ENCODE measurements at regions not wholly inside any gene's neighbourhood (a gene's known extent, or its start where the extent isn't known, plus 50 kb on each side); places are given as distances from the start of the nearest gene placed in this dataset.

DNA sequence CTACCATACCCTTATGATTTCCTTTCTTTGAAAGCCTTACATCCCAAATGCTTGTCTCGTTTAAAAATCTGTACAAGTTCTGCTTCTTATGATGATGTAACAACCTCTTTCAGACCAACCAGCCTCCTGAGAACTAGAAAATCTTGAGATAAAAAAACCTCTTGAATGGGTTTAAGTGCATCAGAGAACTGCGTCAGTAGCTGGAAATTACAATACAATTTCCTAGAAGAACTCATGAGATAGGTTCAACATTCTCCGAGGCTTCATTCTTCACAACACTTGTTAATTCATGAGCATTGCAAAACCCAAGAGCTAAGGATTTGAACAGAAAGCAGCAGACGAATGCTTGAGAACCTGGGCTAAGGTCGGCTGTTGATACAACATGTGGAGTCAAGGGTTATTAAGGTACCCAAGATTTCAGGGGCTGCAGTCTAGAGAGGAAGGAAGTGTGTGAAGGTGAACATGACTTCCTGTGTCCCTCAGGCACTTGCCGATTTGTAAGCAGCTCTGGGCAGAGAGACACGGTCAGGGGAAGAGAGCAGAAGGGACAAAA lies 286.0 kb downstream of the ICE1 start:
- DNase-seq, result no peak

- no peak for DNase-seq
Observed at GRCh38 chr5:5705010-5705409, 282.5 kb downstream of the ICE1 start.

GRCh38 chr5:5704352-5704751 lies 281.9 kb downstream of the ICE1 start:
- no peak for DNase-seq

DNA sequence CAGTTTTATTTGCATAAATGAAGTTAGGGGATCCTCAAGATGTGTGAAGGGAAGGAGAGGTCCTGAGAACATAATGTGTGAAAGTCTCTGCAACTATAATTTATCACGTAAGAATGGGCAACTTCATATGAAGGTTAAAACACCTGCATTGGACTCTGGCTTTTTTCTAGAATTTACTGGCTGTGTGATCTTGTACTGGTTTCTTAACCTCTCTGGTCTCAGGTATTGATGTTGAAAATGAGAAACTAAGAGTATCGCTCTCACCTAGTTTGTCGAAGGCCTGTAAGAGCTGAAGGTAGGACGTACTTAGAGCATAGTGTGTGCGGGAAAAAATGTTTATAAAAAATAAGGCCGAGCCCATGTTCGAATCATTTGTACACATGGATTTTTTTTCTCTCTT lies 280.5 kb downstream of the ICE1 start:
- DNase-seq, result no peak

GRCh38 chr5:5700549-5700948 lies 278.1 kb downstream of the ICE1 start:
- no peak for DNase-seq

- DNase-seq, result no peak
Observed at GRCh38 chr5:5699062-5699461, 276.6 kb downstream of the ICE1 start.

GRCh38 chr5:5695266-5695665 lies 272.8 kb downstream of the ICE1 start:
- DNase-seq, result no peak

DNA sequence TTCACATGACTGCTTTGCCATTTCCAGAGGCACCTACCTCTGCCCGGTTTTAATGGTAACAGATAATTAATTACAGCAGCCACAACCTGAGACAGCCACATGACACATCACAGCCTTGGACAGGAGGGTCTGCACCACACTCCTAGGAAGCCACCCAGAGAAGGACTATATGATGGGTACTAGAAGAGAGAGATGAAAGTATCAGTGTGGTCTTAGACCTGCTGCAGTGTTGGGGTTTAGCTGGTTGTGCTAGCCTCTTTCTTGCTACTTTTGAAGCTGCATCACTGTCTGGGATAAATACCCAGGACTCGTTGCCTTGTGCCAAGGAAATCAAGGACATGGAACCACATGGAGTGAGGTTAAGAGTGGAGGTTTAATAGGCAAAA lies 266.4 kb downstream of the ICE1 start:
- DNase-seq, result no peak

GRCh38 chr5:5688194-5688924 lies 265.9 kb downstream of the ICE1 start:
- DNase-seq, result no peak

GRCh38 chr5:5687113-5687512 lies 264.6 kb downstream of the ICE1 start:
- no peak for DNase-seq

DNA sequence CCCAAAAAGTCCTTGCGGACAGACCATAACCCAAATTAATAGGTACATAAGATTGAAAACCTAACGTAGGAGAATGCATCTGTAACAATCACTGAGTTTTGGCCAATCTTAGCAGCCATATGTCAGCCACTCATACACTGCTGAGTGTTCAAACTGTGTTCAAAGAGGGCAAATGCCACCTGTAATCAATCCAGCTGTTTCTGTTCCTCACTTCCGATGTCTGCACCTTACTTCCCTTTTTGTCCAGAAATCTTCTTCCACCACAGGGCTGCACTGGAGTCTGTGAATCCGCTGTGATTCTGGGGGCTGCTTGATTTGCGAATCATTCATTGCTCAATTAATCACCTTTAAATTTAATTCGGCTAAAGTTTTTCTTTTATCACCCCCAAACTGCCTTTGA lies 263.9 kb downstream of the ICE1 start:
- no peak for DNase-seq

- no peak for DNase-seq
Observed at GRCh38 chr5:5685737-5686136, 263.3 kb downstream of the ICE1 start.

DNA sequence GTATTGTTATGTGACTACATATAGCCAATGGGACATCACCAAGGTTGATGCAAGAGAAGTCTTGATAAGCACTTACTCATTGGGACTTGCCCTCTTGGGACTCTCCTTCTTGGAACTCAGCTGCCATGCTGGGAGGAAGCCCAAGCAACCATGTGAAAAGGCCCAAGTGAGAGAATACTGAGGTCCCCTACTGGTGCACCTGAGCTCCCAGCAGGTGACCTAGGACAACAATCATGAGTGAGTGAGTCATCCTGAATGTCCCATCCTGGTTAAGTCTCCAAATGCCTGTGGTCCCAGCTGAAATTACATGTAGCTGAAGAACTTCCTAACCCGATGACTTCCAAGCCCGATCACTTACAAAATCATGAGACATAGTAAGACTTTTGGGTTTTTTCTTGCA lies 260.7 kb downstream of the ICE1 start:
- no peak for DNase-seq

- DNase-seq, result no peak
Observed at GRCh38 chr5:5678909-5679308, 256.4 kb downstream of the ICE1 start.

GRCh38 chr5:5677738-5678137 lies 255.3 kb downstream of the ICE1 start:
- DNase-seq, result no peak

GRCh38 chr5:5676218-5676617 lies 253.7 kb downstream of the ICE1 start:
- DNase-seq, result no peak

- no peak for DNase-seq
Observed at GRCh38 chr5:5675511-5675910, 253.0 kb downstream of the ICE1 start.

DNA sequence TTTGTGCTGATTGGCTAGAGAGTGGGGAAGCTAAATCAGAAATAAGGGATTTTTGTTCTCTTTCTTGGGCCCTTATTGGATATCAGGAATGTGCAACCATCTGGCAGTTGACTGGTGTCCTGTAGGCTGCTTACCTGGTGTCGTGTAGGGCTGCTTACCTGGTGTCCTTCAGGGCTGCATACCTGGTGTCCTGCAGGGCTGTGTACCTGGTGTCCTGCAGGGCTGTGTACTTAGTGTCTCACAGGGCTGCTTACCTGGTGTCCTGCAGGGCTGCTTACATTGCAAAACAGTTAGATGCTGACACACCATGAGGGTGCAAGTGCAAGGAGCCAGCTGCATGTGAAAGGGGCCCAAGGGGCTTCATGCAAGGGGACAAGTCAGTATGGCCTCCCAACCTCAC lies 249.3 kb downstream of the ICE1 start:
- DNase-seq, result no peak

DNA sequence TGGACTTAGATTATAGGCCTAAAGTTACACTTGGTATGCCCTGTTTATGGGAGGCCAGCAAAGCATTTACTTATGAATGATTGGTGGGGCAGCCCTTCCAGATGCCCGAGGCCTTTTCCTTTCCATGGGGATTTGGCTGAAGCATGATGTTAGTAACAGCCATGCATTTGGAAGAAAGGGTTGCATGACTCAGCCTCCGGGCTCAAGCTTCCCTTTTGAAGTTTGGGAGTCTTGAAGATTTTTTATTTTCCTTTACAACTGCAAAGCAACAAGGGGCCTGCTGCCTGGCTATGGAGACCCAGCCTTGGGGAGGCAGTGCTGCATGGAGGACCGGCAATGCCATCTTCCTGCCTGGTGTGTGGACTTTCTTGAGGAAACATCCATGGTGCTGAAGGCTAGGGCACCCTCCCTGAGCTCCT lies 244.7 kb downstream of the ICE1 start:
- no peak for DNase-seq

GRCh38 chr5:5666369-5666768 lies 243.9 kb downstream of the ICE1 start:
- no peak for DNase-seq

DNA sequence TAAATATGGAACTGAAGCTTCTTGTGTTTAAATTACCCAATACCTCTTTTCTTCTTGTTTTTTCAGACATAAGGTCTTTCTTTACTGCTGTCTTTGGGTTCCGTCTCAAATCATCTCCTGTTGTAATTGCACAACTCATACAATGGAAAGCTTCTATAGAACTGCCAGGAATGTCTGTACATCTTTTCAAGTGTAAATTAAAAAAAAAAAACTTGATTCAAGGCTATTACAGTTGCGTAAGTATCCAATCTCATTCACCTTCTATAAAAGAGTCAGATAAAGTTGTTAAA lies 243.5 kb downstream of the ICE1 start:
- no peak for DNase-seq

DNA sequence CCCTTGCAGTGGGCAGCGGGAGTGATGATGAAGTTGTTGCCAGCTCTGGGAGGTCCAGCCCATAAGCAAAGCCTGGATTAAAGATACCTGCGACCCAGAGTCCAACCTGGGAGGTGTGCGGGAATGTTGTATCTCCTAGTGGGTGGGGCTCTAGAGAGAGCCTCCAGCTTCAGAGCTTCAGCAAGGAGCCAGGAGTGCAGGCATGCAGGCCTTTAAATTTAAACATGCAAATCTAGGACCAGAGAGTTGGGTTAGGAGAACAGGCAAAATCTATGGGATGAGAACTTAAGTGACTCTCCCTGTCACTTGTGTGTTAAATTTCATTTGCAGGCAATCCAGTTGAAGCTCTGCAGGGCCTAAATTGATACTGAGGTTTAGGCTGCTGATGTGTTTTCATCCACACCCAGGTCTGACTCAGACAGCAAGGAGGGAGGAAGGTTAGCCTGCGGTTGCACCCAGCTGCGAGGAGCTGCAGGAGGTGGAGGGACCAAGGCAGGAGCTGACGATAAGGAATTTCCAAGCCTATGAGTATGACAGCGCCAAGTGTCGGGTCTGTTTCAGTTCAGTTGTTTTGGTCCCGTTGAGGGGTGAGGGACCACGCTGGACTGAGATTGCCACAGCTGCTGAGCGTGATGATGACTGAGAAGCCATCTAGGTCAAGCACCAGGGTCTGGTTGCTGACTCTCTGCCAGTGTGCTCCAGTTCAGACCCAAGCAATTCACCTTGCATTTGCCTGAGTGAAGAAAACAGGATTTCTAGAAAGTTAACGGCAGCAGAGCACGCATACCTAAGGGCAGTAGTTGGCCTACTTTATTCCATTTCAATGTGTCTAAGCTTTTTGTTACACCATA lies 243.0 kb downstream of the ICE1 start:
- no peak for DNase-seq

GRCh38 chr5:5658889-5659465 lies 236.5 kb downstream of the ICE1 start:
- no peak for DNase-seq

- DNase-seq, result no peak
Observed at GRCh38 chr5:5658226-5658625, 235.7 kb downstream of the ICE1 start.
